Activated CD4-positive, alpha-beta memory T cell treated with anti-CD3 and anti-CD28 coated beads for 36 hours (primary cell): ENCODE measurements at regions not wholly inside any gene's neighbourhood (a gene's known extent, or its start where the extent isn't known, plus 50 kb on each side); places are given as distances from the start of the nearest gene placed in this dataset.

Experiments
- CTCF ChIA-PET: fragments of 350-600 bp; sonication (Branson Sonifier 250); formaldehyde crosslinking; loops from one replicate; lab custom pipeline; 2021; ENCODE audit warnings: antibody characterized with exemption, inconsistent platforms; lab: Charles Lee
- POLR2A ChIA-PET: fragments of 350-600 bp; sonication (Branson Sonifier 250); formaldehyde crosslinking; loops from one replicate; lab custom pipeline; 2021; ENCODE audit warnings: antibody characterized with exemption; lab: Charles Lee
- DNase-seq: peaks from one replicate; pipeline ENCODE4 v3.0.0-alpha.2; 2020
- H3K27ac Mint-ChIP-seq: one replicate; pipeline ENCODE4 v1.8.0; 2021; ENCODE audit warnings: mixed read lengths
- H3K27me3 Mint-ChIP-seq: one replicate; pipeline ENCODE4 v1.8.0; 2021; ENCODE audit warnings: mixed read lengths
- H3K36me3 Mint-ChIP-seq: one replicate; pipeline ENCODE4 v1.8.0; 2021; ENCODE audit warnings: mixed read lengths
- H3K4me1 Mint-ChIP-seq: one replicate; pipeline ENCODE4 v1.8.0; 2021; ENCODE audit warnings: low read depth, mixed read lengths
- H3K4me3 Mint-ChIP-seq: one replicate; pipeline ENCODE4 v1.8.0; 2021; ENCODE audit warnings: mild to moderate bottlenecking, mixed read lengths
- H3K9me3 Mint-ChIP-seq: one replicate; pipeline ENCODE4 v1.8.0; 2021; ENCODE audit warnings: mixed read lengths
- intact Hi-C: fragments of 100-400 bp; cut with micrococcal nuclease; formaldehyde crosslinking; loops from one replicate; pipeline ENCODE4 v1.15.1; 2023

DNA sequence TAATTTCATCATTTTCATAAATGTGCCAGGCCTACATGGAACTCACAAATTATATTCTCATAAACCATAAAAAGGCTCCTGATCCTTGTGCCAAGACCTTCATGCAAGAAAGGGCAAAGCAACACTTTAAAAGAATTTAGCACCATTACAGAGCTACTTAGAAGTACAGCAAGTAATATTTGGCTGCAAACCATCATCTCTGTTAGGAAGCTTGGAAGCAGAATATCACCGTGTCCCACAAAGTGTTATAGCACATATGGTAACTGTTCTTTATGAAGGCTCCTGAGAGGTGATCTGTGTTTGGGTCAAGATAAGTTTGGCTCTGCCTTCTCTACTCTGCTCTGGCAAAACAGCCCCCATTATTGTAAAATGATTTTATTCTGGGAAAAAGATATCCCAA lies 59.7 kb upstream of the KCNJ3 start:
- no peak overlapping the region for H3K27ac Mint-ChIP-seq
- H3K4me1 Mint-ChIP-seq: no peaks in the 10 kb centered on the region
- intact Hi-C loops: no loop called here
- POLR2A ChIA-PET: no interaction called here
- CTCF ChIA-PET: no interaction called here
- DNase-seq: no peak
- no peaks in the 10 kb centered on the region for H3K36me3 Mint-ChIP-seq
- no peaks in the 10 kb centered on the region for H3K27me3 Mint-ChIP-seq
- no peak overlapping the region for H3K4me3 Mint-ChIP-seq
- H3K9me3 Mint-ChIP-seq: peaks cover 2% of the 10 kb centered on the region

DNA sequence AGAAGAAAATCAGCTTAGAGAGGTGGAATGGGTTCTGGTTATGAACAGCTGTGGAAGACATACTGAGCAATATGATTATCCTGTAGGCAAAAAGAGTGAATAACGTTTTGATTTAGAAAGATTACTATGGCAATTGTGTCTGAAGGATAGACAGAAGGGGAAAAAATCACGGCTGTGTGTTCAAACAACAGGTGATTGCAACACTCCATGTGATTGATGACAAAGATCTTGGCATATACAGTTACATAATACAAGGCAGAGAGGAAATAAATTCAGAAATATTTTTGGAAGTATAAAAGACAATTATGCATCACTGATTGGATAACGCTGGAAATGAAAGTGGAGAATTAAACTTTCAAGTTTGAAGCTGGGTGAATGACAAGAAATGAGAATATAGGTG lies 58.5 kb upstream of the KCNJ3 start:
- intact Hi-C loops: no loop called here
- H3K27me3 Mint-ChIP-seq: no peaks in the 10 kb centered on the region
- H3K27ac Mint-ChIP-seq: no peak overlapping the region
- no peak overlapping the region for H3K4me3 Mint-ChIP-seq
- H3K4me1 Mint-ChIP-seq: no peaks in the 10 kb centered on the region
- H3K36me3 Mint-ChIP-seq: no peaks in the 10 kb centered on the region
- H3K9me3 Mint-ChIP-seq: peaks cover 2% of the 10 kb centered on the region
- ChIA-PET CTCF (no interaction called here), POLR2A (no interaction called here)
- no peak for DNase-seq
